Breast epithelium (tissue), 3 donors: ENCODE measurements at regions not wholly inside any gene's neighbourhood (a gene's known extent, or its start where the extent isn't known, plus 50 kb on each side); places are given as distances from the start of the nearest gene placed in this dataset.

ENCODE experiments used
- POLR2A ChIP-seq: fragments of 450-650 bp; IDR thresholded peaks from one replicate; pipeline ENCODE4 v1.6.1; 2016; ENCODE audit warnings: antibody characterized with exemption, mild to moderate bottlenecking, moderate library complexity
- POLR2AphosphoS5 ChIP-seq, 3 donors: sonication (generic); formaldehyde crosslinking; IDR thresholded peaks; one replicate each; pipeline ENCODE4 v1.6.1; 2017; ENCODE audit warnings: antibody characterized with exemption in 3 of 3
- TF ChIP-seq, protein P1 (sequence below), 3 donors: fragments of 450-650 bp; IDR thresholded peaks; one replicate each; pipeline ENCODE4 v1.5.1; 2016 to 2017; ENCODE audit warnings: antibody characterized with exemption in 3 of 3, mild to moderate bottlenecking in 3 of 3, moderate library complexity in 3 of 3

- TF ChIP-seq, protein P1, sequence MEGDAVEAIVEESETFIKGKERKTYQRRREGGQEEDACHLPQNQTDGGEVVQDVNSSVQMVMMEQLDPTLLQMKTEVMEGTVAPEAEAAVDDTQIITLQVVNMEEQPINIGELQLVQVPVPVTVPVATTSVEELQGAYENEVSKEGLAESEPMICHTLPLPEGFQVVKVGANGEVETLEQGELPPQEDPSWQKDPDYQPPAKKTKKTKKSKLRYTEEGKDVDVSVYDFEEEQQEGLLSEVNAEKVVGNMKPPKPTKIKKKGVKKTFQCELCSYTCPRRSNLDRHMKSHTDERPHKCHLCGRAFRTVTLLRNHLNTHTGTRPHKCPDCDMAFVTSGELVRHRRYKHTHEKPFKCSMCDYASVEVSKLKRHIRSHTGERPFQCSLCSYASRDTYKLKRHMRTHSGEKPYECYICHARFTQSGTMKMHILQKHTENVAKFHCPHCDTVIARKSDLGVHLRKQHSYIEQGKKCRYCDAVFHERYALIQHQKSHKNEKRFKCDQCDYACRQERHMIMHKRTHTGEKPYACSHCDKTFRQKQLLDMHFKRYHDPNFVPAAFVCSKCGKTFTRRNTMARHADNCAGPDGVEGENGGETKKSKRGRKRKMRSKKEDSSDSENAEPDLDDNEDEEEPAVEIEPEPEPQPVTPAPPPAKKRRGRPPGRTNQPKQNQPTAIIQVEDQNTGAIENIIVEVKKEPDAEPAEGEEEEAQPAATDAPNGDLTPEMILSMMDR (IDR thresholded peaks at IDR 0.05), result no peak
- TF ChIP-seq POLR2A (no peak), POLR2AphosphoS5 (IDR thresholded peaks at IDR 0.05) (no peak)
These were observed 570.3 kb downstream of the EBF1 start for GRCh38 chr5:158529454-158529853.
